HG02938 (cell line): ENCODE measurements at regions not wholly inside any gene's neighbourhood (a gene's known extent, or its start where the extent isn't known, plus 50 kb on each side); places are given as distances from the start of the nearest gene placed in this dataset.

Source experiments
- ATAC-seq: cut with Tn5 transposase; IDR thresholded peaks from one replicate; pipeline ENCODE4 v1.9.1; 2021; ENCODE audit warnings: mild to moderate bottlenecking, moderate library complexity; ENCODE audit not compliant: unreplicated experiment

DNA sequence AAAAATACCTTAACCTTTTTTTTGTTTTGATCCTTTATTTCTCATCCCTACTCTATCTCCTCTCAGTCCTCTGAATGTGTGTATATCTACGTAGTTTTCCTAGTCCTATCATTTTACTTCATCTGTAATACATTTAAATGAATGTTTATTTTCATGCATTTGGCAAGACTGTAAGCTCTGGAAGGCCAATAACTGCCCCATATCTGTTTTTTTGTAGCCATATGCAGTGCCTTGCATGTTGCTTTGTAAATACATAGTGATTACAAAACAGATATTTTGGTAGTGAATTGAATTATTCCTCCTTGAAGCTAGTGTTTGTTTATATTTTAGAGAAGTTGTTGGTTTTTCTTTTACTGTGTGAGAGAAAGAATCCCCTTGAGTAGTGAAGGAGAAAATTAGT is 450.2 kb downstream of the PCDH18 start:
- no peak for ATAC-seq

DNA sequence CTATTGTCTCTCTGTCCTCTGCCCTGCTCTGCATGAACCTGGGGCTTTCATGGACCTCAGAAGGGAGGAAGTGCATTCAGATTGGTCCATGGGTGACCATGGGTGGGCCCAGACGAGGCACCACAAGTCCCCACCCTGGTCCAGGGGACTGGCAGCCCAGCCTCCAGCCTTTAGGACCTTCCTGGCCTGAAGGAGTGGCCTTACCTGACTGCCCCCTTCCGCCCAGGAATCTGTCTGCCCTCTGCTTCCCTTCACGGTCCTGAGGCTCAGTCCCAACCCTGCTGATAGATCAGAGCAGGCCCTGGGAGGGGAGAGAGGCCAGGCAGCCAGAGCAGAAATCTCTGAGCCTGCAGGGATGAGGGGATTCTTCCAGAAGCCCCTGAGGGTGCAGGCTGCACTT is 455.4 kb downstream of the PCDH18 start:
- ATAC-seq: no peak

DNA sequence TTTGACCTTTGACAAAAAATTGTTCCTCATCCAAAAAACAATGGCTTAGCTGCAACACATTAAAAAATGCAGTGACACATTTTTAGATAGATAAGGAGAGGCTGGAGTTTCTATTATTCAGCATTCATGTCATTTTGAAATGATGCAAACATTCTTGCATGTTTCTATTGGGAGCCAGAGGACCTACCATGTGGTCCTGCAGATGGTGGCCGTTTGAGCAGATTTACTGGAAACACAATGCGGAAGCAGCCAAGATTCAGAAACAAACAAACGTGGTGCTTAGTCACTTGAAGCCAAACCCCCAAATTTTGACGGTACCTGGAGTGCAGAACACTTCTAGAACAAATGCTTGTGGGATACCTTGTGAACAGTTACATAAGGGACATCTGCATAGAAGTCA is 456.7 kb downstream of the PCDH18 start:
- ATAC-seq: no peak

DNA sequence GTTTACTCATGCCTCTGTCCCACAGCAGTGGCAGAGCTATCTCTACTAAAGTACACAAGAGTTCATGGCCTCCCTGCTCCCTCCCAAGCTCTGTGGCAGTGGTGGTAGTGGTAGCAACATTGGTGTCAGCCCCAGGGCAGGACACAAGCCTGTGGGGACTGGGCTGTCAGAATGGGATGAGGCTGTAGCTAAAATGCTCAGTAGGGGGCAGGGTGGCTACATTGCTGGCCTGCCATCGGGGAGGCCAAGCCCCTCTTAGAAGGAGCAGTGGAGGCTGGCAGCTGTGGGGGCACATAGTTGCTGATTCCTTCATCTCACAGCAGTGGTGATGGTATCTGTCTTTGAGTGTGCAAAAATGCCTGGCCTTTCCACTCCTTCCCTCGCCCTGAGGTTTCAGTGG is 461.7 kb downstream of the PCDH18 start:
- ATAC-seq: no peak

DNA sequence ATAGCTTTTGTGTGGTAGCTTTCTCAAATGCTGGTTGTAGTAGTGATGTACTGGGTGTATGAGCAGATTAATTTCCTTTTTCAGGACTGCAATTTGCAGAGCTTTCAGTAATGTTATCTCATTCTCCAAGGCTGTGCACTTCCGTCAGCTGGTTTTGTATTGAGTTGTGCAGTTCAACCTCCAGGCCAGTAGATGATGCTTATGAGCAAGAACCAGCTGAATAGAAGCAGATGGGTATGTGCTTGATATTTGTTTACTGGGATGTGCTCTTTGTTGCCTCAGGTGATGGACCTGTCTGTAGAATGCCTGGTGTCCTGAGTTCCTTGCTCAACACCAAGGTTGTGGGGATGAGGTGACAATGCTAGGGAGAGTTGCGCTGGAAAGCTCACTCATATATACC is 462.8 kb downstream of the PCDH18 start:
- ATAC-seq: no peak

DNA sequence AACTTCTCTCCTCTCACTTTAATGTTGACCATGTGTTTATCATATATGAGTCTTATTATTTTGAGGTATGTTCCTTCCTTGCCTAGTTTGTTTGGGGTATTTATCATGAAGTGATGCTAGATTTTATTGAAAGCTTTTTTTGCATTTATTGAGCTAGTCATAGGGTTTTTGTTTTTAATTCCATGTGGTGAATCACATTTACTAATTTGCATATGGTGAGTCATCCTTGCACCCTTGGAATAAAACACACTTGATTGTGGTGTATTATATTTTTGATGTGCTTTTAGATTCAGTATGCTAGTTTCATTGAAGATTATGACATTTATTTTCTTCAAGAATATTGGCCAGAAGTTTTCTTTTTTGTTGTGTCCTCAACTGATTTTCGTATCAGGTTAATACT is 464.6 kb downstream of the PCDH18 start:
- ATAC-seq: no peak

DNA sequence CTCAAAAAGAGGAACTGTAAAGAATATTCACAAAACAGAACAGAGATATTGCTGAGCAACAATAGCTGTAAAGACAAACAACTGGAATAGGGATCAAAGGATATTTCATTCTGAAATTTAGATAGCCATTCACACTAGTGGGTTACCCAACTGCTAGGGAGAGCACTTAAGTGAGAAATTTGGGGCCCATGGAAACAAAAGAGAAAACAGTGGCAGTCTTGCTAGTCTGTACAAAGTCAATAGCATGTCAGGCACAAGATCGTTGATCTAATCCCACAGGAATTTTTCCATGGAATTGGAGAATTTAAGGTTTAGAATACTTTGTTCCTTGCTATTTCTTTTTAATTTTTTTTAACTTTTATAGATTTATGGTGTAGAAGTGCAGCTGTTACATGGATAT is 467.0 kb downstream of the PCDH18 start:
- no peak for ATAC-seq

DNA sequence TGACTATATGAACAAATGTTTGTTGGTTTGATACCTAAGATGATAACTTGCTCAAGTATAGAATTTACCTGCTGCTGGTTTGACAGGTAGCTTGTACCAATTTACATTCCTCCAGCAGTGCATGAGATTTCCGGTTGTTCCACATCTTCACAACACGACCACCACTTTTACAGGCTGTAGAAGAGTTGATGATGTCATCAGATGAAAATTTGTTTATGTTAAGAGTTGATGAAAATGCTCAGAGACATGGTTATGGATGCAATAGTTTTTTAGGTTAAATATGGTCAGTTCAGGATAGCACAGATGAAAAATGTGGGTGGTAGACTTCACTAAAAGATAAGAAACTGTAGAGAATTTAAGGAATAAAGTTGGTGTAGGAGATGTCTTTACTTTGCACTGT is 468.3 kb downstream of the PCDH18 start:
- ATAC-seq: no peak

DNA sequence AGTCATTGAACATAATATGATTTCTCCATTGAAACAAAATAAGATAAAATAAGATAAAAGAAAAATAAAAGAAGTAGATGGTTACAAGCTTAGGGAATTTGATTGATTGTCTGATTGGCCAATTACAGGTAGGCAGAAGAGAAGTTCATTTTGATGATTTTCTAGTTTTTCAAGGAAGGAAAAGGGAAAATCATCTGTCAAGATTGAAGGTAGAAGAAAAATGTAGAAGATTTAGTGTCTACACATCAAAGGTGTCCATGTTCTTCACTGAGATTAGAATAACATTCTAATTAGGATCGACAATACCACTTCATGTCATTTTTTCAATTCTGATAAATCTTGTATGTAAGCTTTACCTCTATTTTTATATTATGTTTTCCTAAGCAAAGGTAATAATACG is 489.1 kb downstream of the PCDH18 start:
- ATAC-seq: no peak

DNA sequence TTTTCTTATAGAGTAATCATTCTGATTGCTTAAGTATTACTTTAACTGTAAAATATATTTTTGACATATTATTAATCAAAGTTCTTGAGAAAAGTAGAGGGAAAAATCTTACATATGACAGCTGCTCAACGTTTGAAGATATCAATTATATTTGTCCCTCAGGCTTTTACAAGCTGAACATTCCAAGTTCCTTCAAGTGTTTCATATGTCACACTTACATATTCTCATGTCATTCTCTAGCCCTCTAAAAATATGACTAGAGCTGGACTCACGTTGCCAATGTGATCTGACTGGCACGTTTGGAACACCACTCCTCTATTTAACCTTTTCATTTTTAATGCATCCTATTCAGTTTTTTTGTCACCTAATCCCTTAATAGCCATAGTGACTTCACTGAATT is 492.9 kb downstream of the PCDH18 start:
- ATAC-seq: no peak

DNA sequence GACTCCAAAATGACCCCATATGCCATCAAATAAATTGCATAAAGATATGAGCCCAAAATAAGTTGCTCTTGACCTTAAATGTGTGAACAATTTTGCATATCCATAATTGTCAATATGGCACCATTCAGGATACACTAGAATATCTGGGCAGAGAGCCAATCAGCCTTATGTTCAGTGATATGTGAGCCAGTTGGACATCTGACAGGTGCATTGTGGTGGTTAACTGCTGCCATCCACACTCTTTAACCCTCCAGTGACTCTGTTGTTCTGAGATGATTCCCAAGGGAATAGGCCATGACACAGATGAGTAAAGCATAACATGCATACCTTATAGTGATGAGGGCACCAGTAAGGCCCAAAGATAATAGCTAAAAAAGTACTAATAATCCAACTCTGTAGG is 500.1 kb downstream of the PCDH18 start:
- ATAC-seq: no peak

DNA sequence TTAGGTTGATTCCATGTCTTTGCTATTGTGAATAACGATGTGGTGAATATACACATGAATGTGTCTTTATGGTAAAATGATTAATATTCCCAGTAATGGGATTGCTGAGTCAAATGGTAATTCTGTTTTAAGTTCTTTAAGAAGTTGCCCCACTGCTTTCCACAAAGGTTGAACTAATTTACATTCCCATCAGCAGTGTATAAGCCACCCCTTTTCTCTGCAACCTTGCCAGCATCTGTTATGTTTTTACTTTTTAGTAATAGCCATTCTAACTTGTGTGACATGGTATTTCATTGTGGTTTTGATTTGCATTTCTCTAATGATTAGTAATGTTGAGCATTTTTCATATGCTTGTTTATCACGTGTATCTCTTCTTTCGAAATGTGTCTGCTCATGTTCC is 503.3 kb downstream of the PCDH18 start:
- ATAC-seq: no peak

DNA sequence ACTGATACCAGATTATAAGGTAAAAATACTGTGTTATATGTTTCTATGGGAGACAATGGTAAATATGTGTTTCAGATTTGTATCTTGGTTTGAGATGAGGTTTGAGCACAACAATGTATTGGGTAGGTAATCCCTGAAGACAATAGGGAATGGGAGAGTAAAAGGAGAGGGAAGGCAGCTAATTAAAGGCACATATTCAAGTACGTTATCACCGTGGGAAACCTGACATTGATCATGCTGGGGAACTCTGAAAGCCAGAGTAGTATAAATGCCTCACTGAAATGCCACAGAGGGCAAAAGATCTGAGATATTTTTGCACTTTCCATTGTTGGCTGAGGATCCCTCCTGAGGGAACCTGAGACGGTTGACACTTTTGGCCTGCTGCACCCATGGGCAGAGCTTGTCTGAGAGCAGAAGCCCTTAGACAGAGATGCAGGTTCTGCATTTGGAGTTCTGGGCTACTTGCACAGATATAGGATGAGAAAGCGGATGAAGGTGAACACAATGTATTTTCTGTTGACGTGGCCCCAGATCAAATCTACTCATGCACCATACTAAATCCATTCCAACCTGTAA is 506.7 kb downstream of the PCDH18 start:
- ATAC-seq: no peak

DNA sequence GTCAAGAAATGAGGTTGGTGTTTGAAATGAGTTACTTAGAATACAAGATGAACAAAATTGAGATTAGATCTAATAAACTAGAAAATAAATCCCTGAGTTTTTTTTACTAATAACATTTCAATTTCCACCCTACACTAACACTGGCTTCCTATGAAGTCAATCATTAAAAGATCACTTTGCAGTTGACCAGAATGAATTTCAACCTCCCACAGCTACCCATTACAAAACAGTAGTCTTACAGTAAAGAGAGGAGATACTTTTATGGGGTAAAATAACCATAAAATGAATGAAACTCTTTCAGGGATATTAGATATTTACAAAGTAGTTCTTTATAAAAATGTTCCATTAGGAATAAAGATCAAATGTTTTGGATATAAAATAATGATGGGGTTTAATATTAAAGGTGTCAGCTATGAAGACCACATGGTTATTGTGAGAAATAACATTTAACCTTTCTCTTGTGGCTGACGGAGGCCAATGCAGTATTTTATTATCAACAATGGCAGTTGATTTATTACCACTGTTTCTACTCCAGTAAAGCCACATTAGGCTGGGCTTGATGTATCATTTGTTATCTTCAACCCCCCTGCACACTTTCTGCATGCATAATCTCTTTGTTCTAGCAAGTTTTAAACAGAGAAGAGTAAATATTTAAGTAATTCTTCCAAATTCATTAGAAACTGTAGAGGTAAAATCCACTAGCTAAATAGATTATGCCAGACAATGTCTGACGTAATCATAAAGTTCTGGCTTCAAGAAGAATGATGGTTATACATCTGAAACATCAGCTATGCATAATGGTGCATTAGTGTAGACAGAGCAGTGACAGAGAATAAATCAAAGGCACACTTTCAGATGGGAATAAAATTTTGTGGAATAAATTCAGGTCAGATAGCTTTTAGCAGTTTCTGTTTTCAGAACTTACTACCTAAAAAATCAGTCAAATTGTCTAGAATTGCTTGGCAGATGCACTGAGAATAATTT is 516.6 kb downstream of the PCDH18 start:
- ATAC-seq: no peak

DNA sequence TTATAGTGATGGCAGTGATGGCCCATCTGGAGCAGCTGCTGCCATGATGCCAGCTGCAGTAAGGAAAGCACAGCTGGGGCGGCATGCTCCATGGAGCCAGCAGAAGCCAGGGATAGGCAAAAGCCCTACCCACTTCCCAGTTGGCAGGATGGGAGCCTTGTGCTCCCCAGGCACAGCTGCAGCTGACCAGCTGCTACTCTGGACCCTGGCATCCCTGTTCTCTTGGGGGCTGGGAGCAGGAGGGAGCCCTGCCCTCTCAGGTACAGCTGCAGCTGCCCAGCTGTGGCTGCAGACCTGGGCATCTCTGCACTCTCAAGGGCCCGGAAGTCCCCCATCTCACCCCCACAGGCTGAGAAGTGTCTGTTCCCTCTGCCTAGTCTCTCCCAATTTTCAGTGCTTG is 531.9 kb downstream of the PCDH18 start:
- no peak for ATAC-seq

DNA sequence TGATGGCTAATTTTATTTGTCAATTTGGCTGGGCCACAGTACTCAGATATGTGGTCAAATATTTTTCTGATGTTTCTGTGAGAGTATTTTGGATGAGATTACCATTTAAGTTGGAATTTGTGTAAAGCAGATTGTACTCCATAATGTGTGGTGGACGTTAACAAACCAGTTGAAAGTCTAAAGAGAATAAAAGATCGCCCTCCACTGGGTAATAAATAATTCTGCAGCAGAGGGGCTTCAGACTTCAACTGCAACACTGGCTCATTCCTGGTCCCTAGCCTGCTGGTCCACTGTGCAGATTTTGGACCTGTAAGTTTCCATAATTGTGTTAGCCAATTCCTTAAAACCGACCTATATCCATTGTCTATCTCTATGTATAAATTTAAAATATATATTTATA is 540.3 kb downstream of the PCDH18 start:
- ATAC-seq: no peak

DNA sequence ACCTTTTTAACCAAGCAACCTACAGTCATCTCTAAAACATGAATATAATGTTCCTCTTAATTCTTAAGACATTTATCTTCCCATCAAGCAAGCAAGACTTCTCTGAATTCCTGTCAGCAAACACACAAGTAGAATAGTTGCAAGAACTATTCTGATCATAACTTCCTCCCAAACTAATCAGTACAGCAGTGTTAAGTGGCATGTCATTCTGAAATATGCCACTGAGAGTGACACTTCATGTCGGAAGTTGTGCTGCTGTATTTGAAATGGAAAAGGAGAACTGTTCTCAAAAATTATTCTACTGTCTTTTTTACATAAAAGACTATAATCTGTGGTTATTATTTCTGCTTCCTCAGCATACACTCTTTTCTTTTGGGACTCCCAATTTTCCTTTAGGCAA is 546.6 kb downstream of the PCDH18 start:
- ATAC-seq: no peak

DNA sequence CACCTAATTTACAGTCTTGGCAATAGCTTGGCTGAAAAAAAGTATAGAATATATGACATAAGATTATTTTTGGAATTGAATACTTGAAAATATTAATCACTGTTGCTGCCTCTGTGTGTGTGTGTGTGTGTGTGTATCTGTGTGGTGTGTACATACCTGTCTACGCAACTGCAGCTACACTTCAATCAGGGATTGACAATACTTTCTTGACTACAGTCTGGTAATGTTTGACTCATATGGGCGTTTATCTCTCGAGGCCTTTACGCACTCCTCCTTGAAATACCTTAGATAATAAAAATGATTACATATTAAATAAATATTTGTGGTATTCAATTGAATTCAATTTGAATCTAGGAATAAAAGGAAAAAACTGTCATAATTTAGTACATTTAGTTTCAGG is 565.2 kb downstream of the PCDH18 start:
- ATAC-seq: no peak

DNA sequence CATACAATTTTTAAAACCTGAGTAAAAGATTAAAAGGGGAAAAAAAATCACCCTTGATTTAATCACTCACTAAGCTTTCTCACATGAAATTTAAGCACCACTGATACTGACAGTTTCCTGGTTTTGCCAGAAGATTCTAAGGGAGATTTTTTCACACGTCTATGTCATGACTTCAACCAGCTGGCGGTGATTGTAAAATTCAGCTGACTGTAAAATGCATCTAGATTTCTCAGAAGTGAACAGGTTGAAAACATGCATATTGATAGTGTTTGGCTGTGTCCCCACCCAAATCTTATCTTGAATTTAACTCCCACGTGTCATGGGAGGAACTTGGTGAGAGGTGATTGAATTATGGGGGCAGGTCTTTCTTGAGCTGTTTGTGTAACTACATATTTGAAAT is 566.8 kb downstream of the PCDH18 start:
- ATAC-seq: no peak

DNA sequence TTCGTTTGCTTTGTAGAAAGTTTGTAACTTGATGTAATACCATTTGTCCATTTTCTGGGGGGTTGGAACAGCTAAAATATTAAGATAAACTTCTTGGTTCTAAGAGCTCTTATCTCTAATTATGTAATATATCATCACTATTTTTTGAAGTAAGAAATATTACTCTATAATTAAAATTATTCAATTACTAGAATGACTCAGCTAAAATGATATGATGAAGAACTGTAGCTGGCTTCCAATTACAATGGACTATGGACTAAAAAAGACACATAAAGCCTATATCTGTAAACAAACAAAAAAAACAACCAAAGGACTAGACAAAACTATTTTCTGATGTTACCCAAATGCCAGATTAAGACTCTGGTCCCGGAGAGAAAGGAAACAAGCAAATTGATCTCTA is 569.4 kb downstream of the PCDH18 start:
- no peak for ATAC-seq

DNA sequence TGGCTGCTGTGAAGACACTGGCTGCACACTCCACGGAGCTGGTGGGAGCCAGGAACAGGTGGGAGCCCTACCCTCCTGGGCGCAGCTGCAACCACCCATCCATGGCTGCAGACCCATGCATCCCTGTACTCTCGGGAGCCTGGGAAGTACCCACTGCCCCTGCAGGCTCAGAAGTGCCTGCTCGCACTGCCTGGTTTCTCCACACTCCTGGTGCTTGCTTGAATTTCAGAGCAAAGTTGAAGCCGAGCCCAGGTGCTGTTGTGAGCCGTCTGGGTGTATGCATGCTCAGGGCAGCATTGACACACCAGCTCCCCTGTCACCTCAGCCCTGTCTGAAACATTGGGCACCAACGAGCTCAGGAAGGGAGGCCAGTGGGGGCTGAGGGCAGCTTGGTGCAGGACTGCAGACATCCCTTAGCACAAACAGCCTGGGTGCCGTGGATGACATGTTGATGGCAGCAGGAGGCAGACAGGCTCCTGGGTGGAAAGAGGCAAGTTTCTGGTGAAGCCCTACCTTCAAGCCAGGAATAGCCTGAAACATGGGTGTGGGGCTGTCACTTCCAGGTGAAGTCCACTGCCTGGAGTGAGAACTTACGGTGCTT is 585.9 kb downstream of the PCDH18 start:
- no peak for ATAC-seq

DNA sequence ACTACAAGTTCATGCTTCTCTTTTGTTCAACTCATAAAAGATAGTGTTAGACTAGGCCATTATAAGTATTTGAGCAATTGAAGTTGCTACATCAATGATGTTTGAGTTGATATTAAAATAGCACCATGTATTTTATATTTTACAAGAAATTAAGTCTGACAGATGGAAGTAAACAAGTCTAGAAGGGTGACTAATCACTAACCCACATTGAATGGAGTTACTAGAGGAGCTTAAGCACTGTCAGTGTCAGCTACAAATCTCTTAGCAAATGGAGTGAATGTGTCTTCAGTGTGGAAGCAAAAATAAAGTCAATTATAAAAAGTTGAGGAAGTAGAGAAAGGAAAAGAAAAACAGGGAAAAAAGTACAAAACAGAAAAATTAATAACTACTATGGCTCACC is 592.5 kb downstream of the PCDH18 start:
- no peak for ATAC-seq
